ENCODE measurements at regions not wholly inside any gene's neighbourhood (a gene's known extent, or its start where the extent isn't known, plus 50 kb on each side); places are given as distances from the start of the nearest gene placed in this dataset.

DNA sequence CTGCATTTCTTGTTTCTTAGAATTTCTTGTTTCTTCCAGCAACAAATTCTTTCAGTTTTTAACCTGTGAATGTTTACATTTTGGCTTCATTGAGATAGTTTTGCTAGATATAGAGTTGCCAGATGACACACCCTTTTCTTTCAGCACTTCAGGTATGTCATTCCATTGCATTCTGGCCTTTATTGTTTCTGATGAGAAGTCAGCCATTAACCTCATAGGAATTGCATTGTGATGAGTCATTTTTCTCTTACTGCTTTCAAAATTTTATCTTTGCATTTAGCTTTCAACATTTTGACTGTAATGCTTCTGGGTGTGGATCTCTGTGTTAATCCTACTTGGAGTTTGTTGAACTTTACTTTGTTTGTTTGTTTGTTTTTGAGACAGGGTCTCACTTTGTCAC is 440.3 kb upstream of the HS3ST5 start:
- H3K27ac ChIP-seq (ENCODE audit: low read depth, low read length): no peak overlapping the region
- H3K4me1 Mint-ChIP-seq (ENCODE audit: low read depth, unreplicated experiment): peaks cover 6% of the 10 kb centered on the region
- H3K27me3 Mint-ChIP-seq (ENCODE audit: low read depth, unreplicated experiment): no peaks in the 10 kb centered on the region
- no peak overlapping the region for H3K9ac ChIP-seq (ENCODE audit: low read length)
- H3K9me3 ChIP-seq (ENCODE audit: insufficient read depth, low read depth, low read length): no peaks in the 10 kb centered on the region
- H3K79me2 ChIP-seq (ENCODE audit: insufficient read depth, low read length): no peaks in the 10 kb centered on the region
- no peak overlapping the region for H3K4me3 ChIP-seq (ENCODE audit: insufficient read depth, low read depth, low read length)
- H3K36me3 Mint-ChIP-seq (ENCODE audit: low read depth, unreplicated experiment): no peaks in the 10 kb centered on the region
- H4K20me1 ChIP-seq (ENCODE audit: insufficient read depth, low read length): no peaks in the 10 kb centered on the region
- no peak for FAIRE-seq
- H2AFZ ChIP-seq (ENCODE audit: low read depth, low read length): no peak overlapping the region
- H3K4me3 Mint-ChIP-seq (ENCODE audit: unreplicated experiment): no peak overlapping the region
- H3K4me2 ChIP-seq (ENCODE audit: low read length): no peak overlapping the region
- no peaks in the 10 kb centered on the region for H3K36me3 ChIP-seq (ENCODE audit: insufficient read depth, low read length)
- H3K27ac Mint-ChIP-seq (ENCODE audit: unreplicated experiment): no peak overlapping the region
- peak; percentile 6 for DNase-seq (ENCODE audit: low read depth)
- peaks cover 4% of the 10 kb centered on the region for H3K9me3 Mint-ChIP-seq (ENCODE audit: unreplicated experiment)
- no peaks in the 10 kb centered on the region for H3K27me3 ChIP-seq (ENCODE audit: insufficient read depth, low read length)
- TF ChIP-seq, protein P1, sequence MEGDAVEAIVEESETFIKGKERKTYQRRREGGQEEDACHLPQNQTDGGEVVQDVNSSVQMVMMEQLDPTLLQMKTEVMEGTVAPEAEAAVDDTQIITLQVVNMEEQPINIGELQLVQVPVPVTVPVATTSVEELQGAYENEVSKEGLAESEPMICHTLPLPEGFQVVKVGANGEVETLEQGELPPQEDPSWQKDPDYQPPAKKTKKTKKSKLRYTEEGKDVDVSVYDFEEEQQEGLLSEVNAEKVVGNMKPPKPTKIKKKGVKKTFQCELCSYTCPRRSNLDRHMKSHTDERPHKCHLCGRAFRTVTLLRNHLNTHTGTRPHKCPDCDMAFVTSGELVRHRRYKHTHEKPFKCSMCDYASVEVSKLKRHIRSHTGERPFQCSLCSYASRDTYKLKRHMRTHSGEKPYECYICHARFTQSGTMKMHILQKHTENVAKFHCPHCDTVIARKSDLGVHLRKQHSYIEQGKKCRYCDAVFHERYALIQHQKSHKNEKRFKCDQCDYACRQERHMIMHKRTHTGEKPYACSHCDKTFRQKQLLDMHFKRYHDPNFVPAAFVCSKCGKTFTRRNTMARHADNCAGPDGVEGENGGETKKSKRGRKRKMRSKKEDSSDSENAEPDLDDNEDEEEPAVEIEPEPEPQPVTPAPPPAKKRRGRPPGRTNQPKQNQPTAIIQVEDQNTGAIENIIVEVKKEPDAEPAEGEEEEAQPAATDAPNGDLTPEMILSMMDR (IDR thresholded peaks at IDR 0.05; ENCODE audit: insufficient read depth, low read depth, low read length): no peak
- no peak for TF ChIP-seq EZH2 (IDR thresholded peaks at IDR 0.05; ENCODE audit: insufficient read depth, low read length)
- peaks cover 4% of the 10 kb centered on the region for H3K4me1 ChIP-seq (ENCODE audit: insufficient read depth, low read length)

DNA sequence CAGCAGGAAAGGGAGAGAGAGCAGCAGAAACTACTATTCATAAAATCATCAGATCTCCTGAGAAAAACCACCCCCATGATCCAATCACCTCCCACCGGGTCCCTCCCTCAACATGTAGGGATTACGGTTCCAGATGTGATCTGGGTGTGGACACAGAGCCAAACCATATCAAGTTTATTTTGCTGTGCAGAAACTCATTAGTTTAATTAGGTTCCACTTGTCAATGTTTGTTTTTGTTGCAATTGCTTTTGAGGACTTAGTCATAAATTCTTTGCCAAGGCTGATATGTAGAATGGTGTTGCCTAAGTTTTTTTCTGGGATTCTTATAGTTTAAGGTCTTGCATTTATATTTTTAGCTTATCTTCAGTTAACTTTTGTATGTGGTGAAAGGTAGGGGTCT is 422.0 kb upstream of the HS3ST5 start:
- no peak overlapping the region for H3K27ac ChIP-seq (ENCODE audit: low read depth, low read length)
- no peaks in the 10 kb centered on the region for H3K9me3 Mint-ChIP-seq (ENCODE audit: unreplicated experiment)
- no peaks in the 10 kb centered on the region for H3K36me3 Mint-ChIP-seq (ENCODE audit: low read depth, unreplicated experiment)
- H3K9ac ChIP-seq (ENCODE audit: low read length): no peak overlapping the region
- H4K20me1 ChIP-seq (ENCODE audit: insufficient read depth, low read length): no peaks in the 10 kb centered on the region
- H3K4me3 Mint-ChIP-seq (ENCODE audit: unreplicated experiment): no peak overlapping the region
- FAIRE-seq (no peak), DNase-seq (ENCODE audit: low read depth) (no peak)
- H3K4me3 ChIP-seq (ENCODE audit: insufficient read depth, low read depth, low read length): no peak overlapping the region
- H3K9me3 ChIP-seq (ENCODE audit: insufficient read depth, low read depth, low read length): no peaks in the 10 kb centered on the region
- no peaks in the 10 kb centered on the region for H3K27me3 Mint-ChIP-seq (ENCODE audit: low read depth, unreplicated experiment)
- no peak for TF ChIP-seq EZH2 (IDR thresholded peaks at IDR 0.05; ENCODE audit: insufficient read depth, low read length)
- TF ChIP-seq, protein P1 (IDR thresholded peaks at IDR 0.05; ENCODE audit: insufficient read depth, low read depth, low read length): no peak
- no peaks in the 10 kb centered on the region for H3K36me3 ChIP-seq (ENCODE audit: insufficient read depth, low read length)
- no peak overlapping the region for H2AFZ ChIP-seq (ENCODE audit: low read depth, low read length)
- no peaks in the 10 kb centered on the region for H3K79me2 ChIP-seq (ENCODE audit: insufficient read depth, low read length)
- H3K4me1 ChIP-seq (ENCODE audit: insufficient read depth, low read length): no peaks in the 10 kb centered on the region
- no peaks in the 10 kb centered on the region for H3K27me3 ChIP-seq (ENCODE audit: insufficient read depth, low read length)
- no peaks in the 10 kb centered on the region for H3K4me1 Mint-ChIP-seq (ENCODE audit: low read depth, unreplicated experiment)
- H3K27ac Mint-ChIP-seq (ENCODE audit: unreplicated experiment): no peak overlapping the region
- H3K4me2 ChIP-seq (ENCODE audit: low read length): no peak overlapping the region

DNA sequence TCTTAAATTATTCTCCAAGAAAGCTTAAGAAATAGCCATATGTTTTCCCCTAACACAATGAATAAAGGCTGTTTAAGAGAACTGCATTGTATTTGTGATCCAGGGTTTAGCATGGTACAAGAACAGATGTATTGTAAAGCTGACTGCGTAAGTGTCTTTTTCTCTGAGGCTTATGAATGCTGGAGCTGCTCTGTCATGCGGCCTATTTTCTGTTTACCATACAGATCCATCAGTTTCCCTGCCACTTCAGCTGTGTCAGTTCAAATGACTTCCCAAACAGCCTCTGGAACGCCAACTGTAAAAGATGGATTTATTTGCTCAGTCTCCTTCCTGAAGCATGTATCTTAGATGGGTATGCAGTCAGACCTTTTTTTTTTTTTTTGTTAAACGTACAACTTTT is 419.3 kb upstream of the HS3ST5 start:
- no peaks in the 10 kb centered on the region for H3K9me3 Mint-ChIP-seq (ENCODE audit: unreplicated experiment)

More for the DNA sequence above, 419.3 kb upstream of the HS3ST5 start:
- Mint-ChIP-seq H3K27me3 (ENCODE audit: low read depth, unreplicated experiment) (no peaks in the 10 kb centered on the region), H3K27ac (ENCODE audit: unreplicated experiment) (no peak overlapping the region), H3K36me3 (ENCODE audit: low read depth, unreplicated experiment) (no peaks in the 10 kb centered on the region), H3K4me3 (ENCODE audit: unreplicated experiment) (no peak overlapping the region), H3K4me1 (ENCODE audit: low read depth, unreplicated experiment) (no peaks in the 10 kb centered on the region)
- Histone ChIP-seq H3K79me2 (ENCODE audit: insufficient read depth, low read length) (no peaks in the 10 kb centered on the region), H2AFZ (ENCODE audit: low read depth, low read length) (no peak overlapping the region), H3K9me3 (ENCODE audit: insufficient read depth, low read depth, low read length) (no peaks in the 10 kb centered on the region), H3K4me2 (ENCODE audit: low read length) (no peak overlapping the region), H3K9ac (ENCODE audit: low read length) (no peak overlapping the region), H3K27ac (ENCODE audit: low read depth, low read length) (no peak overlapping the region), H3K4me1 (ENCODE audit: insufficient read depth, low read length) (no peaks in the 10 kb centered on the region), H3K36me3 (ENCODE audit: insufficient read depth, low read length) (no peaks in the 10 kb centered on the region), H3K27me3 (ENCODE audit: insufficient read depth, low read length) (no peaks in the 10 kb centered on the region), H3K4me3 (ENCODE audit: insufficient read depth, low read depth, low read length) (no peak overlapping the region), H4K20me1 (ENCODE audit: insufficient read depth, low read length) (no peaks in the 10 kb centered on the region)
- FAIRE-seq: no peak
- no peak for DNase-seq (ENCODE audit: low read depth)
- TF ChIP-seq EZH2 (IDR thresholded peaks at IDR 0.05; ENCODE audit: insufficient read depth, low read length): no peak
- TF ChIP-seq, protein P1 (IDR thresholded peaks at IDR 0.05; ENCODE audit: insufficient read depth, low read depth, low read length): no peak

All from astrocyte (in vitro differentiated cells and primary cell).